ENCODE measurements at regions not wholly inside any gene's neighbourhood (a gene's known extent, or its start where the extent isn't known, plus 50 kb on each side); places are given as distances from the start of the nearest gene placed in this dataset.

DNA sequence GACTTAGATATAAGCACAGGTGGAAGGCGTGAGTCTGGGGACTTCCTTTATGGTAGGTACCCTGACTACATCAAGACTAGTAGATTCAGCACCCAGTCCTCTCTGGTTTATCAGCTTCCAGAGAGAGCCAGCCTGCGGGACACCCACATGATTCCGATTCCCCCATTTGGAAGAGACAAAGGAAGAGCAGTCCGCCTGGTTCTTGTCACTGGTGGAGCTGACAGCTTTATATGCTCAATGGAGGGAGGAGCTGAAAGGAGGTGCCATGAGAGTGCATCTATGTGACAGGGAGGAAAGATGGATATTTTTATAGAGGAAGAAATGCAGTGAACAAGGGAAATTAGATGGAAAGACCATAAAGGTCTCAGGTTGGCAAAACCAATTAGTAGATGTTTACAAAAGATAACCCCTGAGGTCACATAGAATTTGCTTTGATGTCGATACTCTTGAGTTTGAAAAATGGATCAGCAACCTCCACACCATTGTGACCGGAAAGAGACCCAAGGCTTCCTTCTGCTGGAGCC, 437.7 kb downstream of the PMP22 start:
- Mint-ChIP-seq H3K27ac (no peak overlapping the region), H3K4me1 (no peaks in the 10 kb centered on the region; the same call in 1 of the 2 replicates), H3K4me3 (no peak overlapping the region), H3K9me3 (peaks cover 22% of the 10 kb centered on the region), H3K27me3 (ENCODE audit: low read depth) (no peaks in the 10 kb centered on the region), H3K36me3 (peaks cover 11% of the 10 kb centered on the region)
- ChIA-PET POLR2A (no interaction called here), CTCF (no interaction called here)
- TF ChIP-seq, protein P1, sequence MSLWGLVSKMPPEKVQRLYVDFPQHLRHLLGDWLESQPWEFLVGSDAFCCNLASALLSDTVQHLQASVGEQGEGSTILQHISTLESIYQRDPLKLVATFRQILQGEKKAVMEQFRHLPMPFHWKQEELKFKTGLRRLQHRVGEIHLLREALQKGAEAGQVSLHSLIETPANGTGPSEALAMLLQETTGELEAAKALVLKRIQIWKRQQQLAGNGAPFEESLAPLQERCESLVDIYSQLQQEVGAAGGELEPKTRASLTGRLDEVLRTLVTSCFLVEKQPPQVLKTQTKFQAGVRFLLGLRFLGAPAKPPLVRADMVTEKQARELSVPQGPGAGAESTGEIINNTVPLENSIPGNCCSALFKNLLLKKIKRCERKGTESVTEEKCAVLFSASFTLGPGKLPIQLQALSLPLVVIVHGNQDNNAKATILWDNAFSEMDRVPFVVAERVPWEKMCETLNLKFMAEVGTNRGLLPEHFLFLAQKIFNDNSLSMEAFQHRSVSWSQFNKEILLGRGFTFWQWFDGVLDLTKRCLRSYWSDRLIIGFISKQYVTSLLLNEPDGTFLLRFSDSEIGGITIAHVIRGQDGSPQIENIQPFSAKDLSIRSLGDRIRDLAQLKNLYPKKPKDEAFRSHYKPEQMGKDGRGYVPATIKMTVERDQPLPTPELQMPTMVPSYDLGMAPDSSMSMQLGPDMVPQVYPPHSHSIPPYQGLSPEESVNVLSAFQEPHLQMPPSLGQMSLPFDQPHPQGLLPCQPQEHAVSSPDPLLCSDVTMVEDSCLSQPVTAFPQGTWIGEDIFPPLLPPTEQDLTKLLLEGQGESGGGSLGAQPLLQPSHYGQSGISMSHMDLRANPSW (CRISPR knock-in tag; conservative IDR thresholded peaks at IDR 0.05; ENCODE audit: low read depth): no peak
- TF ChIP-seq ZNF317 (CRISPR knock-in tag; IDR thresholded peaks at IDR 0.05; ENCODE audit: borderline replicate concordance, low read depth) (no peak), ZNF121 (CRISPR knock-in tag; IDR thresholded peaks at IDR 0.05) (no peak), FOXK1 (CRISPR knock-in tag; IDR thresholded peaks at IDR 0.05) (no peak), ZNF219 (CRISPR knock-in tag; IDR thresholded peaks at IDR 0.05; ENCODE audit: borderline replicate concordance) (no peak), GRHL2 (CRISPR knock-in tag; IDR thresholded peaks at IDR 0.05; ENCODE audit: insufficient replicate concordance, severe bottlenecking) (no peak), FOXP1 (CRISPR knock-in tag; IDR thresholded peaks at IDR 0.05; ENCODE audit: borderline replicate concordance) (no peak), TCF7 (CRISPR knock-in tag; IDR thresholded peaks at IDR 0.05; ENCODE audit: low read depth) (no peak), NR2C2 (CRISPR knock-in tag; IDR thresholded peaks at IDR 0.05) (no peak), FOXJ3 (CRISPR knock-in tag; IDR thresholded peaks at IDR 0.05; ENCODE audit: borderline replicate concordance) (no peak), PRRX2 (CRISPR knock-in tag; IDR thresholded peaks at IDR 0.05) (no peak), RORB (CRISPR knock-in tag; IDR thresholded peaks at IDR 0.05) (no peak), KAT7 (CRISPR knock-in tag; IDR thresholded peaks at IDR 0.05; ENCODE audit: borderline replicate concordance) (no peak), NR3C1 (CRISPR knock-in tag; conservative IDR thresholded peaks at IDR 0.05; ENCODE audit: low read depth) (no peak)
- TF ChIP-seq, protein P2, sequence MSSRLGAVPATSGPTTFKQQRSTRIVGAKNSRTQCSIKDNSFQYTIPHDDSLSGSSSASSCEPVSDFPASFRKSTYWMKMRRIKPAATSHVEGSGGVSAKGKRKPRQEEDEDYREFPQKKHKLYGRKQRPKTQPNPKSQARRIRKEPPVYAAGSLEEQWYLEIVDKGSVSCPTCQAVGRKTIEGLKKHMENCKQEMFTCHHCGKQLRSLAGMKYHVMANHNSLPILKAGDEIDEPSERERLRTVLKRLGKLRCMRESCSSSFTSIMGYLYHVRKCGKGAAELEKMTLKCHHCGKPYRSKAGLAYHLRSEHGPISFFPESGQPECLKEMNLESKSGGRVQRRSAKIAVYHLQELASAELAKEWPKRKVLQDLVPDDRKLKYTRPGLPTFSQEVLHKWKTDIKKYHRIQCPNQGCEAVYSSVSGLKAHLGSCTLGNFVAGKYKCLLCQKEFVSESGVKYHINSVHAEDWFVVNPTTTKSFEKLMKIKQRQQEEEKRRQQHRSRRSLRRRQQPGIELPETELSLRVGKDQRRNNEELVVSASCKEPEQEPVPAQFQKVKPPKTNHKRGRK (CRISPR knock-in tag; IDR thresholded peaks at IDR 0.05; ENCODE audit: borderline replicate concordance): no peak
- TF ChIP-seq, protein P3, sequence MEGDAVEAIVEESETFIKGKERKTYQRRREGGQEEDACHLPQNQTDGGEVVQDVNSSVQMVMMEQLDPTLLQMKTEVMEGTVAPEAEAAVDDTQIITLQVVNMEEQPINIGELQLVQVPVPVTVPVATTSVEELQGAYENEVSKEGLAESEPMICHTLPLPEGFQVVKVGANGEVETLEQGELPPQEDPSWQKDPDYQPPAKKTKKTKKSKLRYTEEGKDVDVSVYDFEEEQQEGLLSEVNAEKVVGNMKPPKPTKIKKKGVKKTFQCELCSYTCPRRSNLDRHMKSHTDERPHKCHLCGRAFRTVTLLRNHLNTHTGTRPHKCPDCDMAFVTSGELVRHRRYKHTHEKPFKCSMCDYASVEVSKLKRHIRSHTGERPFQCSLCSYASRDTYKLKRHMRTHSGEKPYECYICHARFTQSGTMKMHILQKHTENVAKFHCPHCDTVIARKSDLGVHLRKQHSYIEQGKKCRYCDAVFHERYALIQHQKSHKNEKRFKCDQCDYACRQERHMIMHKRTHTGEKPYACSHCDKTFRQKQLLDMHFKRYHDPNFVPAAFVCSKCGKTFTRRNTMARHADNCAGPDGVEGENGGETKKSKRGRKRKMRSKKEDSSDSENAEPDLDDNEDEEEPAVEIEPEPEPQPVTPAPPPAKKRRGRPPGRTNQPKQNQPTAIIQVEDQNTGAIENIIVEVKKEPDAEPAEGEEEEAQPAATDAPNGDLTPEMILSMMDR (IDR thresholded peaks at IDR 0.05): no peak
- DNase-seq (ENCODE audit: low spot score): no peak
- ATAC-seq: no peak

DNA sequence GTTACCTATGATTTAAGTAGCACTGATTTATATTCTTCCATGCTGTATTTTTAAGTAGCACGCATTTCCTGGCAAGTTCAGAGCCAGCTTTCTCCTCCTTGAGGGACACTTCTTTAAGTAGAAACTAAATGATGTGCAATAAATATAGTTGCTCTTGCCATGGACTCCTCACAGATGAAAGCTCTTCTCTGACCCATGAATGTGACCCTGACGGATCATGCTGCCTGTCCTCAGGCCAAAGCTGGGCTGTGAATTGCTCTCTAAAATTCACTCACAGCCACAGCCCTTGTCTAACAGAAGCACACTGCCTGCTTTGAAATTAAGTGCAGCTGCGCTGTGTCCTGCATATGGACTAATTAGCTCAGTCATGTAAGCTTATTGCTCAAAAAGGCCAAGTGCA, 438.8 kb downstream of the PMP22 start:
- Mint-ChIP-seq H3K4me3 (no peak overlapping the region), H3K36me3 (peaks cover 11% of the 10 kb centered on the region), H3K27ac (no peak overlapping the region), H3K4me1 (no peaks in the 10 kb centered on the region; the same call in 1 of the 2 replicates), H3K9me3 (peaks cover 22% of the 10 kb centered on the region), H3K27me3 (ENCODE audit: low read depth) (no peaks in the 10 kb centered on the region)
- POLR2A ChIA-PET: no interaction called here
- CTCF ChIA-PET: no interaction called here
- ATAC-seq: no peak
- DNase-seq (ENCODE audit: low spot score): no peak
- no peak for TF ChIP-seq ELF4 (CRISPR knock-in tag; IDR thresholded peaks at IDR 0.05; ENCODE audit: low read depth)
- TF ChIP-seq FOXJ3 (CRISPR knock-in tag; IDR thresholded peaks at IDR 0.05; ENCODE audit: borderline replicate concordance): no peak
- TF ChIP-seq, protein P4, sequence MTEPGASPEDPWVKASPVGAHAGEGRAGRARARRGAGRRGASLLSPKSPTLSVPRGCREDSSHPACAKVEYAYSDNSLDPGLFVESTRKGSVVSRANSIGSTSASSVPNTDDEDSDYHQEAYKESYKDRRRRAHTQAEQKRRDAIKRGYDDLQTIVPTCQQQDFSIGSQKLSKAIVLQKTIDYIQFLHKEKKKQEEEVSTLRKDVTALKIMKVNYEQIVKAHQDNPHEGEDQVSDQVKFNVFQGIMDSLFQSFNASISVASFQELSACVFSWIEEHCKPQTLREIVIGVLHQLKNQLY (CRISPR knock-in tag; IDR thresholded peaks at IDR 0.05): no peak
- no peak for TF ChIP-seq GABPB1 (CRISPR knock-in tag; IDR thresholded peaks at IDR 0.05)
- TF ChIP-seq, protein P5, sequence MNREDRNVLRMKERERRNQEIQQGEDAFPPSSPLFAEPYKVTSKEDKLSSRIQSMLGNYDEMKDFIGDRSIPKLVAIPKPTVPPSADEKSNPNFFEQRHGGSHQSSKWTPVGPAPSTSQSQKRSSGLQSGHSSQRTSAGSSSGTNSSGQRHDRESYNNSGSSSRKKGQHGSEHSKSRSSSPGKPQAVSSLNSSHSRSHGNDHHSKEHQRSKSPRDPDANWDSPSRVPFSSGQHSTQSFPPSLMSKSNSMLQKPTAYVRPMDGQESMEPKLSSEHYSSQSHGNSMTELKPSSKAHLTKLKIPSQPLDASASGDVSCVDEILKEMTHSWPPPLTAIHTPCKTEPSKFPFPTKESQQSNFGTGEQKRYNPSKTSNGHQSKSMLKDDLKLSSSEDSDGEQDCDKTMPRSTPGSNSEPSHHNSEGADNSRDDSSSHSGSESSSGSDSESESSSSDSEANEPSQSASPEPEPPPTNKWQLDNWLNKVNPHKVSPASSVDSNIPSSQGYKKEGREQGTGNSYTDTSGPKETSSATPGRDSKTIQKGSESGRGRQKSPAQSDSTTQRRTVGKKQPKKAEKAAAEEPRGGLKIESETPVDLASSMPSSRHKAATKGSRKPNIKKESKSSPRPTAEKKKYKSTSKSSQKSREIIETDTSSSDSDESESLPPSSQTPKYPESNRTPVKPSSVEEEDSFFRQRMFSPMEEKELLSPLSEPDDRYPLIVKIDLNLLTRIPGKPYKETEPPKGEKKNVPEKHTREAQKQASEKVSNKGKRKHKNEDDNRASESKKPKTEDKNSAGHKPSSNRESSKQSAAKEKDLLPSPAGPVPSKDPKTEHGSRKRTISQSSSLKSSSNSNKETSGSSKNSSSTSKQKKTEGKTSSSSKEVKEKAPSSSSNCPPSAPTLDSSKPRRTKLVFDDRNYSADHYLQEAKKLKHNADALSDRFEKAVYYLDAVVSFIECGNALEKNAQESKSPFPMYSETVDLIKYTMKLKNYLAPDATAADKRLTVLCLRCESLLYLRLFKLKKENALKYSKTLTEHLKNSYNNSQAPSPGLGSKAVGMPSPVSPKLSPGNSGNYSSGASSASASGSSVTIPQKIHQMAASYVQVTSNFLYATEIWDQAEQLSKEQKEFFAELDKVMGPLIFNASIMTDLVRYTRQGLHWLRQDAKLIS (CRISPR knock-in tag; IDR thresholded peaks at IDR 0.05; ENCODE audit: borderline replicate concordance): no peak
- no peak for TF ChIP-seq ZNF423 (CRISPR knock-in tag; IDR thresholded peaks at IDR 0.05)
- TF ChIP-seq ZNF396 (CRISPR knock-in tag; IDR thresholded peaks at IDR 0.05; ENCODE audit: borderline replicate concordance): no peak
- TF ChIP-seq EMX1 (CRISPR knock-in tag; IDR thresholded peaks at IDR 0.05): no peak
- no peak for TF ChIP-seq ZNF219 (CRISPR knock-in tag; IDR thresholded peaks at IDR 0.05; ENCODE audit: borderline replicate concordance)
- TF ChIP-seq ZNF416 (CRISPR knock-in tag; IDR thresholded peaks at IDR 0.05): no peak
- TF ChIP-seq, protein P2 (CRISPR knock-in tag; IDR thresholded peaks at IDR 0.05; ENCODE audit: borderline replicate concordance): no peak

Measured in WTC11 (cell line).